Activated CD8-positive, alpha-beta T cell treated with anti-CD3 and anti-CD28 coated beads for 36 hours (primary cell): ENCODE measurements at regions not wholly inside any gene's neighbourhood (a gene's known extent, or its start where the extent isn't known, plus 50 kb on each side); places are given as distances from the start of the nearest gene placed in this dataset.

Experiments used
- ATAC-seq: fragments of 200-7000 bp; cut with Tn5 transposase; one replicate; pipeline ENCODE4 v1.10.0; 2021; ENCODE audit warnings: mild to moderate bottlenecking, moderate library complexity
- CTCF ChIA-PET: fragments of 350-600 bp; sonication (Branson Sonifier 250); formaldehyde crosslinking; loops from one replicate; lab custom pipeline; 2021; ENCODE audit warnings: antibody characterized with exemption; lab: Charles Lee
- POLR2A ChIA-PET: fragments of 350-600 bp; sonication (Branson Sonifier 250); formaldehyde crosslinking; loops from one replicate; lab custom pipeline; 2021; ENCODE audit warnings: antibody characterized with exemption; lab: Charles Lee
- DNase-seq: peaks from one replicate; pipeline ENCODE4 v3.0.0-alpha.2; 2020
- H3K27ac Mint-ChIP-seq: one replicate; pipeline ENCODE4 v1.8.0; 2021; ENCODE audit warnings: mild to moderate bottlenecking, mixed read lengths
- H3K27me3 Mint-ChIP-seq: one replicate; pipeline ENCODE4 v1.8.0; 2021; ENCODE audit warnings: mixed read lengths
- H3K36me3 Mint-ChIP-seq: one replicate; pipeline ENCODE4 v1.8.0; 2021; ENCODE audit warnings: low read depth, mixed read lengths
- H3K4me1 Mint-ChIP-seq: one replicate; pipeline ENCODE4 v1.8.0; 2021; ENCODE audit warnings: low read depth, mixed read lengths
- H3K4me3 Mint-ChIP-seq: one replicate; pipeline ENCODE4 v1.8.0; 2021; ENCODE audit warnings: mild to moderate bottlenecking, moderate library complexity, mixed read lengths
- H3K9me3 Mint-ChIP-seq: one replicate; pipeline ENCODE4 v1.8.0; 2021; ENCODE audit warnings: mixed read lengths
- intact Hi-C: fragments of 100-400 bp; cut with micrococcal nuclease; formaldehyde crosslinking; loops from one replicate; pipeline ENCODE4 v1.10.0; 2022
- TF ChIP-seq, protein P1 (sequence below): fragments of 200-600 bp; IDR thresholded peaks from one replicate; pipeline ENCODE4 v1.8.0; 2022; ENCODE audit warnings: antibody characterized with exemption, mild to moderate bottlenecking

DNA sequence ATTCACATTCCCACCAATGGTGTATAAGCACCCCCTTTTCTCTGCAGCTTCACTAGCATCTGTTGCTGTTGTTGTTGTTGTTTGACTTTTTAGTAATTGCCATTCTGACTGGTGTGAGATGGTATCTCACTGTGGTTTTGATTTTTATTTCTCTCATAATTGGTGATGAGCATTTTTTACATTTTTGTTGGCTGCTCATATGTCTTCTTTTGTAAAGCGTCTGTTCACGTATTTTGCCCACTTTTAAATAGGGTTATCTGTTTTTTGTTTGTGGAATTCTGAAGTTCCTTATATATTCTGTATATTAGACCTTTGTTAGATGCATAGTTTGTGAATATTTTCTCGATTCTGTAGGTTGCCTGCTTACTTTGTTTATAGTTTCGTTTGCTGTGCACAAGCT is 278.4 kb upstream of the TNP1 start:
- Mint-ChIP-seq H3K36me3 (peaks cover 4% of the 10 kb centered on the region), H3K4me3 (no peak overlapping the region), H3K27me3 (peaks cover 5% of the 10 kb centered on the region), H3K9me3 (peaks cover 19% of the 10 kb centered on the region), H3K27ac (no peak overlapping the region), H3K4me1 (no peaks in the 10 kb centered on the region)
- DNase-seq, result no peak
- intact Hi-C loops, result no loop called here
- ATAC-seq, result no peak
- CTCF ChIA-PET, result no interaction called here
- POLR2A ChIA-PET, result no interaction called here
- TF ChIP-seq, protein P1, sequence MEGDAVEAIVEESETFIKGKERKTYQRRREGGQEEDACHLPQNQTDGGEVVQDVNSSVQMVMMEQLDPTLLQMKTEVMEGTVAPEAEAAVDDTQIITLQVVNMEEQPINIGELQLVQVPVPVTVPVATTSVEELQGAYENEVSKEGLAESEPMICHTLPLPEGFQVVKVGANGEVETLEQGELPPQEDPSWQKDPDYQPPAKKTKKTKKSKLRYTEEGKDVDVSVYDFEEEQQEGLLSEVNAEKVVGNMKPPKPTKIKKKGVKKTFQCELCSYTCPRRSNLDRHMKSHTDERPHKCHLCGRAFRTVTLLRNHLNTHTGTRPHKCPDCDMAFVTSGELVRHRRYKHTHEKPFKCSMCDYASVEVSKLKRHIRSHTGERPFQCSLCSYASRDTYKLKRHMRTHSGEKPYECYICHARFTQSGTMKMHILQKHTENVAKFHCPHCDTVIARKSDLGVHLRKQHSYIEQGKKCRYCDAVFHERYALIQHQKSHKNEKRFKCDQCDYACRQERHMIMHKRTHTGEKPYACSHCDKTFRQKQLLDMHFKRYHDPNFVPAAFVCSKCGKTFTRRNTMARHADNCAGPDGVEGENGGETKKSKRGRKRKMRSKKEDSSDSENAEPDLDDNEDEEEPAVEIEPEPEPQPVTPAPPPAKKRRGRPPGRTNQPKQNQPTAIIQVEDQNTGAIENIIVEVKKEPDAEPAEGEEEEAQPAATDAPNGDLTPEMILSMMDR, result no peak

DNA sequence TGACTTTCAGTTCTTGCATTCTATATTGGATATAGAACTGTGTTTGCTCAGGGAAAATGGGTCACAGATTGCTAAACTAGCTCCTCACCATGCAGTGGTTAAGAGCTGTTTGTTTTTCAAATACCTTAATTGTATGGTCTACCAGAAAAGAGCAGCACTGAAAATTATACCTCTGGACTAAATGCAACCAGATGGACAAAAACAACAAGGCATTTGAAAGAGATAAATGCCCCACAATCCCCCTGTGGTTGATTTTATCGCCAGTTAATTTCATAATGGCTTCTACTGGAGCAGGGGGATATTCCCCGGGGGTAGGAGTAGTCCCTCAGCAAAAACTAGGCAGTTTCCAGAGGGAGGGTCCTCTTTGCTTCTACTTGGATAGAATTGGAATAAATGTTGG is 267.9 kb upstream of the TNP1 start:
- intact Hi-C loops, result no loop called here
- Mint-ChIP-seq H3K27ac (no peak overlapping the region), H3K4me1 (no peaks in the 10 kb centered on the region), H3K9me3 (no peaks in the 10 kb centered on the region), H3K4me3 (no peak overlapping the region), H3K27me3 (no peaks in the 10 kb centered on the region), H3K36me3 (no peaks in the 10 kb centered on the region)
- TF ChIP-seq, protein P1, result no peak
- POLR2A ChIA-PET, result interaction anchor here (1.2 kb wide), 1 partner anchor 12 kb away, joined by 3 read pairs; no protein-coding TSS in a partner anchor
- CTCF ChIA-PET, result no interaction called here
- no peak for ATAC-seq
- no peak for DNase-seq

DNA sequence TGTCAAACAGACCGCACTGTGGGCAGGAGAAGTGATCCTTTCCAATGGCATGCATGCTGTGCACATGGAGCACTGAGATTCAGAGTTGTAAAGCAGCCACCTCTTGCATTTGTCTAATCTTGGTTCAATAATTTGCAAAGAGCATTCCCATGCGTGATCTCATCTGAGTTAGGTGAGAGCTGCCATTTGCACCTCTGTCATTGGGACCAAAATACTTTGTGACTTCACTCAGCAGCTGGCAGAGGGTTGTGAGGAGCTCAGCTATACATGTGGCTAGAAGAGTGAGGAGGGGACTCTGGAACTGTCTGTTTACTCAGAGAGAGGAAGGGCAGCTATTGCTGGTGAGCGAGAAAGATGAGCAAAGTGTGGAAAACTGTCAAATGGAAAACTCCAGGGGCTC is 265.1 kb upstream of the TNP1 start:
- Mint-ChIP-seq H3K4me3 (no peak overlapping the region), H3K36me3 (no peaks in the 10 kb centered on the region), H3K27me3 (no peaks in the 10 kb centered on the region), H3K9me3 (no peaks in the 10 kb centered on the region), H3K4me1 (no peaks in the 10 kb centered on the region), H3K27ac (no peak overlapping the region)
- intact Hi-C loops, result no loop called here
- TF ChIP-seq, protein P1, result no peak
- CTCF ChIA-PET, result no interaction called here
- ATAC-seq (no peak), DNase-seq (no peak)
- POLR2A ChIA-PET, result no interaction called here

DNA sequence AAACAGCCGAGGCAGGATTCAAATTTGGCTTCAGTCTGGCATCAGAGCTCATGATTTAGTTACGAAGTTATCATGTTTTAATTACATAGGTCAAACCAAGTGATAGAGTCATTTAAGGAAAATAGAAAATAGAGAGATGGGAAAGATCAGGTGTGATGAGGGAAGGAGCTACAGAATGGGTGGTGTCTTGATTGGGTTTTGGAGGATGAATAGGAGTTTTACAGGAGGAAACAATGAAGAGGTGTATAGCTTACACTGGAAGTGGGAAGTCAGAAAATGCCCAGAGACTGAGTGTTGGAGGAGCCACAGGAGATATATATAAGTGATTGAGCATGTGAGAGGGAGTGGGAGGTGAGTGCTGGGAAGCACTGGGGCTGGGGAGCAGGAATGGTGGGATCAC is 264.2 kb upstream of the TNP1 start:
- Mint-ChIP-seq H3K27me3 (no peaks in the 10 kb centered on the region), H3K36me3 (no peaks in the 10 kb centered on the region), H3K9me3 (no peaks in the 10 kb centered on the region), H3K4me1 (no peaks in the 10 kb centered on the region), H3K4me3 (no peak overlapping the region), H3K27ac (no peak overlapping the region)
- intact Hi-C loops, result no loop called here
- ATAC-seq, result no peak
- TF ChIP-seq, protein P1, result no peak
- CTCF ChIA-PET, result interaction anchor here (0.9 kb wide), 1 partner anchor 426 kb away, joined by 3 read pairs; no protein-coding TSS in a partner anchor
- DNase-seq, result no peak
- POLR2A ChIA-PET, result no interaction called here

DNA sequence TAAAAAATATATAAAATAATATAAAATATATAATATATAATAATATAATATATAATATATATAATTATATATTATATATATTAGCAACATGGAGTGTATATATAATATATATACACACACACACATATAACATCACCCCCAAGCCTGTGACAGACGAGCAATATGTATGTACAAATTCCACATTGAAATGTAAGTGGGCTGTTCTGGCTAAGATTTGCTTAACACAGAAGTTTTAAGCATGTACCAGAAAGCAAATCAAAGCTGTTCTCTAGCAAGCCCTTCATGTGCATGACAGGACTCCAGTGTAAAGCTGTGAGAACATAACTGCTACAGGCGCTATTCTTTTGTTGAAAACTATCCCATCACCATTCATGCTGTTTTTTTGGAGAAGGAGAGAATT is 261.7 kb upstream of the TNP1 start:
- ATAC-seq, result no peak
- H3K27me3 Mint-ChIP-seq, result no peaks in the 10 kb centered on the region
- H3K27ac Mint-ChIP-seq, result no peak overlapping the region
- H3K4me3 Mint-ChIP-seq, result no peak overlapping the region
- CTCF ChIA-PET, result no interaction called here
- H3K36me3 Mint-ChIP-seq, result no peaks in the 10 kb centered on the region
- no peak for DNase-seq
- POLR2A ChIA-PET, result no interaction called here
- intact Hi-C loops, result no loop called here
- no peaks in the 10 kb centered on the region for H3K4me1 Mint-ChIP-seq
- TF ChIP-seq, protein P1, result no peak
- H3K9me3 Mint-ChIP-seq, result no peaks in the 10 kb centered on the region
